Body of pancreas (tissue), 4 donors: ENCODE measurements at regions not wholly inside any gene's neighbourhood (a gene's known extent, or its start where the extent isn't known, plus 50 kb on each side); places are given as distances from the start of the nearest gene placed in this dataset.

Experiments used
- ATAC-seq: fragments of 150-250 bp; one replicate; pipeline ENCODE4 v1.9.1; 2016
- DNase-seq, 4 donors: peaks; one replicate each; pipeline ENCODE4 v3.0.0-alpha.2; 2019
- H3K27ac ChIP-seq, 4 donors: fragments of 200-600 bp; sonication (generic); 1 replicate in 3 of 4; 2 replicates in 1 of 4; pipeline versions ENCODE4 v1.5.1 to v1.6.1; 2016 to 2019; ENCODE audit warnings: mild to moderate bottlenecking in 1 of 4, mixed read lengths in 1 of 4, moderate library complexity in 1 of 4
- H3K27me3 ChIP-seq, 2 donors: fragments of 200-600 bp; sonication (generic); one replicate each; pipeline ENCODE4 v1.6.0; 2016; ENCODE audit warnings: mild to moderate bottlenecking in 1 of 2
- H3K36me3 ChIP-seq, 2 donors: fragments of 200-600 bp; sonication (generic); replicated peaks in 1 of 2; 2 replicates each; pipeline ENCODE4 v1.5.1; 2016; ENCODE audit warnings: low read depth in 2 of 2; ENCODE audit not compliant: insufficient read depth in 1 of 2
- H3K4me1 ChIP-seq: fragments of 200-600 bp; sonication (generic); one replicate; pipeline ENCODE4 v1.6.0; 2016
- H3K4me3 ChIP-seq, 2 donors: fragments of 200-600 bp; sonication (generic); 1 replicate in 1 of 2; 2 replicates in 1 of 2; pipeline ENCODE4 v1.5.1; 2016 to 2019
- H3K9me3 ChIP-seq, 3 donors: fragments of 200-600 bp; sonication (generic); 1 replicate in 2 of 3; 2 replicates in 1 of 3; pipeline ENCODE4 v1.5.1; 2016
- CTCF ChIP-seq, 7 experiments: fragments of 450-650 bp in 4 of 7; fragments of 200-600 bp in 3 of 7; sonication (generic) in 3 of 7; IDR thresholded peaks; one replicate each; pipeline ENCODE4 v1.5.1; 2016 to 2019; ENCODE audit warnings: antibody characterized with exemption in 7 of 7
- POLR2A ChIP-seq, 3 donors: fragments of 450-650 bp; IDR thresholded peaks; one replicate each; pipeline ENCODE4 v1.6.1; 2016; ENCODE audit warnings: antibody characterized with exemption in 3 of 3, mild to moderate bottlenecking in 2 of 3
- WGBS, 2 donors: methylation state at CpG; one replicate each; pipeline ENCODE4 v1.1.5; 2017; 5-methylcytosine and 5-hydroxymethylcytosine counted together
- intact Hi-C: fragments of 100-400 bp; cut with DNase I; formaldehyde crosslinking; loops from one replicate; pipeline ENCODE4 v1.15.1; 2023

GRCh38 chr2:5959836-5960820 is 267.9 kb downstream of the SOX11 start:
- H3K27me3 ChIP-seq = no peaks in the 10 kb centered on the region
- H3K36me3 ChIP-seq = no peaks in the 10 kb centered on the region
- H3K27ac ChIP-seq = no peak overlapping the region
- H3K4me3 ChIP-seq = no peak overlapping the region
- intact Hi-C loops = no loop called here
- no peak for TF ChIP-seq CTCF (IDR thresholded peaks at IDR 0.05)
- TF ChIP-seq POLR2A (IDR thresholded peaks at IDR 0.05) = no peak
- no peak for ATAC-seq
- no peaks in the 10 kb centered on the region for H3K4me1 ChIP-seq
- DNase-seq = no peak
- WGBS, 2 donors = 72 to 81% methylated on average over 6 of the region's 6 CpGs
- no peaks in the 10 kb centered on the region for H3K9me3 ChIP-seq

GRCh38 chr2:5967506-5967905 is 275.3 kb downstream of the SOX11 start:
- Histone ChIP-seq H3K4me3 (no peak overlapping the region), H3K9me3 (no peaks in the 10 kb centered on the region), H3K4me1 (no peaks in the 10 kb centered on the region), H3K27ac (no peak overlapping the region), H3K36me3 (no peaks in the 10 kb centered on the region), H3K27me3 (no peaks in the 10 kb centered on the region)
- TF ChIP-seq POLR2A (IDR thresholded peaks at IDR 0.05) (no peak), CTCF (IDR thresholded peaks at IDR 0.05) (no peak)
- ATAC-seq (no peak), DNase-seq (no peak)
- intact Hi-C loops = no loop called here
- WGBS, 2 donors = 74 to 76% methylated on average over 6 of the region's 6 CpGs

GRCh38 chr2:5969303-5969702 is 277.1 kb downstream of the SOX11 start:
- intact Hi-C loops = no loop called here
- no peaks in the 10 kb centered on the region for H3K27me3 ChIP-seq
- no peak overlapping the region for H3K27ac ChIP-seq
- no peaks in the 10 kb centered on the region for H3K4me1 ChIP-seq
- no peaks in the 10 kb centered on the region for H3K9me3 ChIP-seq
- H3K4me3 ChIP-seq = no peak overlapping the region
- no peak for TF ChIP-seq CTCF (IDR thresholded peaks at IDR 0.05)
- TF ChIP-seq POLR2A (IDR thresholded peaks at IDR 0.05) = no peak
- DNase-seq (no peak), ATAC-seq (no peak)
- H3K36me3 ChIP-seq = no peaks in the 10 kb centered on the region
- WGBS, 2 donors = 64 to 79% methylated on average over 6 of the region's 6 CpGs

- 67 to 70% methylated on average over 4 of the region's 4 CpGs for WGBS, 2 donors
Measured at GRCh38 chr2:5970347-5970746, 278.2 kb downstream of the SOX11 start.

More at GRCh38 chr2:5970347-5970746, 278.2 kb downstream of the SOX11 start:
- Histone ChIP-seq H3K27me3 (no peaks in the 10 kb centered on the region), H3K36me3 (no peaks in the 10 kb centered on the region), H3K27ac (no peak overlapping the region), H3K9me3 (no peaks in the 10 kb centered on the region), H3K4me3 (no peak overlapping the region), H3K4me1 (no peaks in the 10 kb centered on the region)
- DNase-seq (no peak), ATAC-seq (no peak)
- intact Hi-C loops = no loop called here
- TF ChIP-seq POLR2A (IDR thresholded peaks at IDR 0.05) (no peak), CTCF (IDR thresholded peaks at IDR 0.05) (no peak)
